ENCODE measurements at regions not wholly inside any gene's neighbourhood (a gene's known extent, or its start where the extent isn't known, plus 50 kb on each side); places are given as distances from the start of the nearest gene placed in this dataset.

GRCh38 chrX:131779306-131779705 is 235.4 kb downstream of the OR13H1 start:
- DNase-seq: no peak

- DNase-seq: no peak
Observed at GRCh38 chrX:131779741-131780140, 235.9 kb downstream of the OR13H1 start.

GRCh38 chrX:131782646-131783045 is 238.8 kb downstream of the OR13H1 start:
- no peak for DNase-seq

GRCh38 chrX:131783555-131784308 is 239.4 kb upstream of the STK26 start:
- no peak for DNase-seq

GRCh38 chrX:131789664-131790063 is 233.4 kb upstream of the STK26 start:
- DNase-seq: no peak

- no peak for DNase-seq
Observed at GRCh38 chrX:131791608-131792355, 231.3 kb upstream of the STK26 start.

GRCh38 chrX:131792356-131792749 is 230.7 kb upstream of the STK26 start:
- DNase-seq: peak; percentile 69

GRCh38 chrX:131792789-131793462 is 230.2 kb upstream of the STK26 start:
- DNase-seq: peak; percentile 56

- no peak for DNase-seq
Observed at GRCh38 chrX:131795442-131796229, 227.5 kb upstream of the STK26 start.

- DNase-seq: no peak
Observed at GRCh38 chrX:131801066-131801465, 222.0 kb upstream of the STK26 start.

GRCh38 chrX:131801911-131802310 is 221.2 kb upstream of the STK26 start:
- no peak for DNase-seq

GRCh38 chrX:131802836-131803626 is 220.1 kb upstream of the STK26 start:
- no peak for DNase-seq

- no peak for DNase-seq
Observed at GRCh38 chrX:131812847-131813825, 210.0 kb upstream of the STK26 start.

GRCh38 chrX:131816551-131817136 is 206.5 kb upstream of the STK26 start:
- DNase-seq: no peak

- no peak for DNase-seq
Observed at GRCh38 chrX:131818297-131818936, 204.7 kb upstream of the STK26 start.

- DNase-seq: no peak
Observed at GRCh38 chrX:131821945-131822622, 201.0 kb upstream of the STK26 start.

- DNase-seq: no peak
Observed at GRCh38 chrX:131826572-131826971, 196.5 kb upstream of the STK26 start.

- DNase-seq: peak; percentile 6
Observed at GRCh38 chrX:131827935-131828334, 195.2 kb upstream of the STK26 start.

GRCh38 chrX:131828482-131828881 is 194.6 kb upstream of the STK26 start:
- DNase-seq: no peak
